Ramos (cell line): ENCODE measurements at regions not wholly inside any gene's neighbourhood (a gene's known extent, or its start where the extent isn't known, plus 50 kb on each side); places are given as distances from the start of the nearest gene placed in this dataset.
"Not testable (repeated sequence)": the region's sequence is repeated elsewhere in the genome, so short reads cannot be mapped to it uniquely, and the experiment has no call there.

Experiments
- in situ Hi-C: fragments of 300-500 bp; cut with MboI; formaldehyde crosslinking; loops from one replicate; pipeline ENCODE4 v1.14.3; 2022; ENCODE audit warnings: low sequenced_read_pairs; ENCODE audit not compliant: unreplicated experiment

- in situ Hi-C loops: no loop called here
Observed at GRCh38 chr14:101323111-101323510, 238.2 kb upstream of the DIO3 start.

DNA sequence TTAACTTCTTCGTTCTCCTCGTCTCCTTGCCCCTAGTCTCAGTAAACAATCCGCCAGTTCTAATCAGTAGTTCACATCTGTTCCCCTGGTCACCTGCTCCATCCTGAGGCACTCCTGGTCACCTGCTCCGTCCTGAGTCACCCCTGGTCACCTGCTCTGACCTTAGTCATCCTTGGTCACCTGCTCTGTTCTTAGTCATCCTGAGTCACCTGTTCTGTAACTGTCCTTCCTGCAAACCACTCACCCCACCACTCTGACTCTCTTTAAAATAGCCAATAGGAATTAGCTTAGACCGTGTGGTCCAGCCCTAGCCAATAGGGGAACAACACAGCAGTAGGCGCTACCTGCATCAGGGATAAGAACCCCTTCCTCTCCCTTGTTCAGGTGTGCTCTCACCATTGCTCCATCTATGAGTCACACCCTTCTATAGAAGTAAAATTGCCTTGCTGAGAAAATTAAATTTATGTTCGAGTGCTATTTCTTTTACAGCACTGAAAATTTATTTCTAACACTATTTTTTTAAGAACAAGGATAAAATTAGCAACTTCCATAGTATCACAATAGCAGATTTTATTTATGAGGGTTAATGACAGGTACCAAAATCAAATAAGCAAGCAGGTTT is 237.6 kb upstream of the DIO3 start:
- in situ Hi-C loops: not testable (repeated sequence)

- in situ Hi-C loops: no loop called here
Observed at GRCh38 chr14:101325319-101325718, 236.0 kb upstream of the DIO3 start.

DNA sequence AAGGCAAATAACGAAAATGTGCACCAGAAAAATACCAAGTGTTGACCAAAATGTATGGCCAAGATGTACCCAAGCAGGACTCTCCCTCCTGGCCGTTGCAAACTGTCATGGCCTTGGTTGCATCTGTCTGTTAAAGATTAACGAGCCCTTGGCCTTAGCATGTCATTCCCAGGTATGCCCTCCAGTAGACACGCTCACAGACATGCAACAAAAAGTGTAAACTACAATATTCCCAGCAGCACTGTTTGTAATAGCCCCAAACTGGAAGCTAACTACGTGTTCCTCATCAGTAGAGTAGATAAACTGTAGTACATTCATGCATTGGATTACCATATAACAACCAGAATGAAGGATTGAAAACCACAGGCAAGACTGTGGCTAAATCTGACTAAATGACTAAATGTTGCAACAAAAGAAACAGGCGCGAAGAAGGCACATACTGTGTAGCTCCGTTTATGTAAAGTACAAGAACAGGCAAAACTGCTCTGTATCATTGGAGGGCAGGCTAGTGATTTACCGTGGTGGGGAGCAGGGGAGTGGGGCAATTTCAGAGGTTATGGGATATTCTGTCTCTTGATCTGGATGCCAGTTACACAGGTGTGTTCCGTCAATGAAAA is 232.8 kb upstream of the DIO3 start:
- in situ Hi-C loops: no loop called here

GRCh38 chr14:101330416-101331140 is 230.7 kb upstream of the DIO3 start:
- in situ Hi-C loops: no loop called here

GRCh38 chr14:101331141-101331525 is 230.2 kb upstream of the DIO3 start:
- in situ Hi-C loops: no loop called here

- in situ Hi-C loops: no loop called here
Observed at GRCh38 chr14:101331661-101332169, 229.6 kb upstream of the DIO3 start.

GRCh38 chr14:101332281-101332680 is 229.0 kb upstream of the DIO3 start:
- in situ Hi-C loops: no loop called here

DNA sequence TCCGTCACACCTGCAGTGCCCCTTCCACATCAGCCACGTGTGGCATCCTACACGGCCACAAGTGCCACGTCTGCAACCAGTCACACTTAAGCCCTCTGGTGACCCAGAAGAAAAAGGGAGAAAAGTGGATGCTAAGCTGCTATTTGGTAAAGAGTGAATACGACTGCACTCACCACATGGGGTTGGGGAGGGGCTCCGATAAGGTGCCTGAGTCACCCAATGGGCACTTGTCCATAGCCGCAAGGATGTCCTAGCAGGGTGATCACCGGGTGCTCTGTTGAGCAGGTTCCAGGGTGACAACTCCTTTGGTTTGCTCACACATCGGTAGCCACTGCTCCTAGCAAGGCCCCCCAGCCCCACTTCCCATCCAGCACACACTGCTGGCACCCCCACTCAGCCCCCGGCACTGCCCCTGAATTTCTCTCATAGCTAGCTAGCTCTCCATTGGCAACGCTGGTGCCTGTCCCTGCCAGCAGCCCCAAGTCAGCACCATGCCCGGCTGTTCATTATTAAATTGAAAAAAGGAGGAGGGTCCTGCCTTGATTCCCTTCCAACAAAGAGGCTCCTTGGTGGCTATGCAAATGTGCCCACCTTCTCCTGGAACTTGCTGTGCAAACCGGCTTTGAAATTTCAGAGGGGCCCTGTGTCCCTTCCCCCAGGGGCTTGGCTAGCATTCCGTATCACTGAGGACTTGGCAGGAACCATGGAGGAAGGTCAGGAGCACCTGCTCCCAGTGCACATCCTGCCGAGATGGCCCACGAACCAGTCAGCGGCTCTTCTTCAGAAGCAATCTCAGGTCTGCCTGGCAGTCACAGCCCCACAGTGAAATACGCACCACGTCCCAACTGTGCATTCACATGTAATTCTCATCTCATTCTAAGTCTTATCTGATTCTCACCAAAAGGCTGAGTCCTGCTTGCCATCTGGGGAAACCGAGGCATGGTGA is 227.7 kb upstream of the DIO3 start:
- in situ Hi-C loops: no loop called here

- in situ Hi-C loops: no loop called here
Observed at GRCh38 chr14:101334656-101335055, 226.6 kb upstream of the DIO3 start.

DNA sequence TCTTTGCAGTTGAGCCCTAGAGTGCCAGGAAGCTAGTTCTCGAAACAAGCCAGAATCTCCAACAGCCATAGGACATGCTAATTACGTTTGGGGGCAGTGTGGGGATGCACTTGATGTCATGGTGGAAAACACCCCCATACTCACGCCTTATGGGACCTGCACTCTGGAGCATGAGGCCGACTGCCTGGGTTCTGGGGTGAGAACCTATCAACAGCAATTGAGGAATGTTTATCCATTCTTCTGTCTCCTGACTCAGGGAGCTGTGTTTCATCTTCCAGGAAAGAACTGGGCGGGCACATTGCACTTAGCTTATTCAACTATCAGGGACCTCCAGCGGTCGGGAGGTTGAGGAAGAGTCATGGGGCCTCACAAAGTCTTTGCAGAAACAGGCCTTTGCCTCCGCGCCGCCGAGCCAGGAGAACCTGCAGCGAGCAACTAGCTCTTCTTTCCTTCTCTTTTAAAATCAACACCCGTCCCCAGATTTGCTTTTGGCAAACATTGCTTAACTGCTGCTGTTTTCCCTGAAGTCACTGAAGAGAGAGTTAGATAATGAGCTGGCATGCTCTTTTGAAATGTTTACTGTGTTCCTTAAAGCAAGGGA is 226.1 kb upstream of the DIO3 start:
- in situ Hi-C loops: no loop called here

DNA sequence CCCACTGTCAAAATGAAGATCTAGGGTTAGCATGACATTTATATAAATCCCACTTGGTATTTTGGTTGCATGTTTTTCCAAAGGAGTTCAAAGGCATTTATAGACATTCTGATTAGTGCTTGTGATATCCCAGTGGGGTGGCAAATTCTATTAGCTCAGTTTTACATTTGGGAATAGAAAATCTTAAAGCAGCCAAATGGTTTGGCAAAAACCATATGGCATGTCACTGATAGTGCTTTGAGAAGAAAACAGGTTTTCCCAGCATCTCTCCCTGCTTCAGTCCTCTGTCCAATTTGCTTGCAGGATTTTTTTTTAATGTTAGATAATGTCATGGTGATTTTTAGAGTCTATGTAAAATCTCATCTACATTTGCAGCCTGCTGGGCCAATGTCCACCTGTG is 225.1 kb upstream of the DIO3 start:
- in situ Hi-C loops: no loop called here

DNA sequence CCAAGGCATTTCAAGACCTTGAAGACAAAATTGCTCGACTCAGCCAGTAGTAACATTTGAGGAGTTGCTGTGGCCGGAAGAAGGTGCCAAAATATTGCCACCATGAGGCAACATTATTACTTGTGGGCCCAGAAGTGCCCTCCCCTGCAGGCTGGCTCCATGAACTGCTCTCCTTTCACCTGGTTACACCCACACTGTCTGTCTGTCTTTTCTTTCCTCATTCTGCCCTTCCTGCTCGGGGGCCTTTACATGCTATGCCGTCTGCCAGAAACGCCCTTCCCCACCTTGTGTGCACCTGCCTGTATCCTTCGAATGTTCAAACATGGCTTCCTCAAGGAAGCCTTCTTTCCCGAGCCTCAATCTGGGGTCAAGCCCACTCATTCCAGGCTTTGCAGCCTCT is 224.2 kb upstream of the DIO3 start:
- in situ Hi-C loops: no loop called here

- in situ Hi-C loops: no loop called here
Observed at GRCh38 chr14:101340556-101340955, 220.7 kb upstream of the DIO3 start.

GRCh38 chr14:101347893-101348777 is 213.2 kb upstream of the DIO3 start:
- in situ Hi-C loops: no loop called here

DNA sequence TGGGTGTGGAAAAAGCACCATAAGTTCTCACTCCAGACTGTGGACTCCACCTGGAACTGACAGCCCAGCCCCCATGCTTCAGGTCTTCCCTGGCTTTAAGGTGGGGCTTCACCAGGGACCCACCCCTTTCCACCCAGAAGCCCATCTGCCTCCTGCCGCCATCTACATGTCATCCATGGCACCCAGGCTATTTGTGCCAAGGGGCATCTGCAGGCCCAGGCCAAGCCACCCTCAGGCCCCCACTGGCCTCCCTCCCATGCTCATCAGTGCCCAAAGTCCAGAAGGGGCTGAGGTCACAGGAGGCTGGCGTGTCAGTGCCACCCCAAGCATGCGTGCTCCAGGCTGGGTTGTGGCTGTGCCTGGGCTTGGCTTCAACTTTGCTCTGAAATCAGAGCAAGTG is 212.2 kb upstream of the DIO3 start:
- in situ Hi-C loops: no loop called here

DNA sequence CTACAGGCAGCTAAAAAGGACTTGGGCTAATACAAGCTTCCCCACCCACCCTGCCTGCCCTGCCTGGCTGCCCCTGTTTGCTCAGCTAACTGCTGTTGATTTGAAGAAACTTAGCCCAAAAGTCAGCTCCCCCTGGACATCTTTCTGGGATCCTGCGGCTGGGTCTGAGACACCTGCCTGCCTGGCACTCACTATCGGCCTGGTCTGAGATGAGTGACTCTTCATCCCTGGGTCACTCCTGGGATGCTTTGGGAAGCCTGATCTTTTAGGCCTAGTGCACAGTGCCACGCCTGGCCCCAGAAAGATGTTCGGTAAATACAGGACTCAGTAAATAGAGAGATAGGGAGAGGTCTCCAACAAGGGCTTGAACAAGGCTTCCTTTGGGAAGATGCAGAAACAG is 211.3 kb upstream of the DIO3 start:
- in situ Hi-C loops: no loop called here

GRCh38 chr14:101350691-101351090 is 210.6 kb upstream of the DIO3 start:
- in situ Hi-C loops: no loop called here

- in situ Hi-C loops: no loop called here
Observed at GRCh38 chr14:101351146-101351545, 210.1 kb upstream of the DIO3 start.
